ENCODE measurements at regions not wholly inside any gene's neighbourhood (a gene's known extent, or its start where the extent isn't known, plus 50 kb on each side); places are given as distances from the start of the nearest gene placed in this dataset.

DNA sequence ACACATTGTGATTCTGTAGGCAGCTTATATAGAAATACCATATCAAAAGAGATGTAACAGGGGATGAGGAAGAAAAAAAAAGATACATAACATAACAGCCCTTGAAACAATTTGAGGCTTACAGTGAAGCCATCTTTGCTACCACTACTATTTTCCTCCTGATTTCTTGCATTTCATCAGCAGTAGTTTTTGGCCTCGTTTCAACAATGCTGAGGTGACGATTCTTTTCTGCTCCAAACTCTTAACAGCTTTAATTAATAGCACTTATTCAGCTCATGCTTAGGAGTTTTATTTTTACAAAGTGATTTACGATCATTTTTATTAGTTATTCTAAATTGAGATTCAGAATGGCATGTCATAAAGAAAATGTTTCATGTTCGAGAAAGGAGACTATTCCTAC is 163.2 kb downstream of the DCK start:
- DNase-seq (ENCODE audit: low spot score): no peak

- no peak for DNase-seq (ENCODE audit: low spot score)
These were observed 168.9 kb downstream of the DCK start for GRCh38 chr4:71162386-71162785.

GRCh38 chr4:71163317-71163716 is 169.9 kb downstream of the DCK start:
- DNase-seq (ENCODE audit: low spot score): no peak

GRCh38 chr4:71167083-71167482 is 171.7 kb upstream of the SLC4A4 start:
- DNase-seq (ENCODE audit: low spot score): no peak

DNA sequence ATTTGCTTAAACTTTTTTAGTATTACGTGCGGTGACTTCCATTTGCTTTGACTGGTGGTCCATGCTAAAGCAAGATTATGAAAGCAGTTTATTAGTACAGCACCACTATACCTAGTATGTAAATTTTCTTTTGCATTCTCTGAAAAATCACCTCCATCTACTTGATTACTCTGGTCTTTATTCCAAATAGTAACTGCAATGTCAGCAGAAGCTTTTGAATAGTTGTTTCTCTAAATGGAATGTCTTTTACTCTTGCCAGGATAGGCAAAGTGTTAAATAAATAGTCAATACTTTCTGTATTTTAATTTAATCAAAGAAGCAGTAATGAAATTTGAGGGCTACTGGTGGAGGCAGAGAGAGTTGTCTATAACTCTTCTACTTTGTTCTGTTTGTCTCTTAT is 167.2 kb upstream of the SLC4A4 start:
- no peak for DNase-seq (ENCODE audit: low spot score)

- DNase-seq (ENCODE audit: low spot score): no peak
These were observed 157.5 kb upstream of the SLC4A4 start for GRCh38 chr4:71181332-71181731.

GRCh38 chr4:71184195-71184781 is 154.5 kb upstream of the SLC4A4 start:
- DNase-seq (ENCODE audit: low spot score): peak; percentile 76

GRCh38 chr4:71185037-71185436 is 153.8 kb upstream of the SLC4A4 start:
- DNase-seq (ENCODE audit: low spot score): no peak

GRCh38 chr4:71186257-71186565 is 152.6 kb upstream of the SLC4A4 start:
- DNase-seq (ENCODE audit: low spot score): no peak

- peak; percentile 89 for DNase-seq (ENCODE audit: low spot score)
These were observed 152.0 kb upstream of the SLC4A4 start for GRCh38 chr4:71186566-71187403.

DNA sequence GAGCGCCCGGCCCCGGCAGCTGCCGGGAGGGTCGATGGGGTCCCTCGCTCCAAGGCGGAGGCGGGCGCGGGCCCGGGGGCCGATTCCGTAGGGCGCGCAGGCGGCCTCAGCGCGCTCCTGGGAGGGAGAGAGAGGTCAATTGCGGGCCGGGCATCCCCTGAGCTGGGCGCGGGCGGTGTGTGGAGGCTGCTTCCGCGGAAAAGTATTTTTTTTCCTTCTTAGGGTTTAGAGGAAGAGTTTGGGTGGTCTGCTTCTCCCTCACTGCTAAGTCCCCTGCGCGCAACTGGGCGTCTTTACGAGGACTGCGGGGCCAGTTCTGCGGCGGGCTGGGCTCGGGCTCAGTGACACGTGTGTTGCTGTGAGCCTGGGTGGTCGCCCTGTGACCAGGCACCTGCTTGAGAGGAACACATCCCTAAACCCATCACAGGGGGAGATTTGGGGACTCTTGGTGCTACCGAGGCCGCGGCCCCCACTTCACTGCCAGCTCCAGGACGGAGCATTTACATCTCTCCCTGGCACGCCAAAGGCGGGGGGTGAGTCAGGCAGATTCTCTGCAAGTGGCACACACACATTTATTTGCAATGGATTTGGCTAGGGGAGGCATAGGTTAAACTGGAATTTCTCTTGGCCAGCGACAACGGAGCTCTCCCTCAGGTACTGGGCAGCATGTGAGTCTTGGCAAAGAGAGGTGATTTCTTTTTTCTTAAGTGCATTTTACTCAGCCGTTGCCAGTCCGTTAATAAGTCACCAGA is 151.2 kb upstream of the SLC4A4 start:
- no peak for DNase-seq (ENCODE audit: low spot score)

- no peak for DNase-seq (ENCODE audit: low spot score)
These were observed 150.6 kb upstream of the SLC4A4 start for GRCh38 chr4:71188156-71188640.

- no peak for DNase-seq (ENCODE audit: low spot score)
These were observed 149.9 kb upstream of the SLC4A4 start for GRCh38 chr4:71188951-71189350.

GRCh38 chr4:71189471-71189870 is 149.3 kb upstream of the SLC4A4 start:
- no peak for DNase-seq (ENCODE audit: low spot score)

- no peak for DNase-seq (ENCODE audit: low spot score)
These were observed 144.4 kb upstream of the SLC4A4 start for GRCh38 chr4:71194454-71194853.

DNA sequence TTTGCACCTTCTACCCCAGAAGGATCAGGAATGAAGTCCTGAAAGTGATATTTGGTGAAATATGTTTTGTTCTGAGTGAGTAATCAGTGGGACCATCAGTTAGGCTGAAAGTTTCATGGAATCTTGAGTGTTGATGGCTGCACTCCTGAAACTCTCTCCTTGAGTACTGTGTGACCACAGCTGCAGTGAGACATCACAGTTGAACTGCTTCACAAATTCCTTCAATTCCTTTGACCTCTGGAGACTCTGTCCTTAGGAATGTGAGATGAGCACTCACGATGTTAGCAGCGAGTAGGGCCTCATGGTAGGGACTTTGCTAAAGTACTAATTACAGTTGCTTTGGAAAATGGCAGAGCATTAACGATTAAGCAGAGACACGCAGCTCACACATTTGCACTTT is 142.9 kb upstream of the SLC4A4 start:
- DNase-seq (ENCODE audit: low spot score): peak; percentile 40

DNA sequence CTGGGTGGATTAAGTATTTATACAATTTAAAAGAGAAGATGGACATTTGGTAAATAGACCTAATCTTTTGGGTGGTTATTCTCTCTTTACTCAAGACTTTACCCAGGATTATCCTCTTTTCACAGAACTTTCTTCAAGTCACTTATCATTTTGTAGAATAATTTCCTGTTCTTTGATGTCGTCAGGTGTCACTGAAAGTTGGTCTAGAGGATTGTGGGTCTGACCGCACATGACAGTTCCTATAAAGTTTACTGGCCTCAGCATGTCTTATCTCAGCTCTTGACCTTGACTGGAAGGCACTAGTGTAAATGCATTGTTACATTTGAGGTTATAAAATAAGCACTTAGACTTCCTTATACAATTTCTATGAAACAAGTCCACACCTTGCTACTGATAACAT is 139.9 kb upstream of the SLC4A4 start:
- no peak for DNase-seq (ENCODE audit: low spot score)

DNA sequence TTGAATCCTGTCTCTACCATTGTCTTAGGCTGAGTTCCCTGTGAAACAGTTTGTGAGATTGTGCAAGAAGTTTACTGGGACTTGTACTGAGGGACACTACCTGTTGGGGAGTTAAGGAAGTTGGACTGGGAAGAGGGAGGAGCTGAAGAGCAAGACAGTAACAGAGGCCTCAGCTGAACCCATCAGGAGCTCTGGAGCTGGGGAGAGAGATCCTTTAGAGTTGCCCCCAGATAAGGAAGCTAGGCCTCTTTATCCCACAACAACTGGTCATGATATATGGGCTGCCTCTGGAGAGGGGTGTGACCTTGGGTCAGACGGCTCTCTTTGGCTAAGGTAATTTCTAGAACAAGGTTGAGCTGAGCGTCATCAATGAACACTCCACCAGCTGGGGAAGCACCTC is 137.8 kb upstream of the SLC4A4 start:
- no peak for DNase-seq (ENCODE audit: low spot score)

GRCh38 chr4:71201817-71202576 is 136.8 kb upstream of the SLC4A4 start:
- no peak for DNase-seq (ENCODE audit: low spot score)

- DNase-seq (ENCODE audit: low spot score): no peak
These were observed 136.1 kb upstream of the SLC4A4 start for GRCh38 chr4:71202705-71203104.

- DNase-seq (ENCODE audit: low spot score): no peak
These were observed 134.8 kb upstream of the SLC4A4 start for GRCh38 chr4:71204056-71204455.

DNA sequence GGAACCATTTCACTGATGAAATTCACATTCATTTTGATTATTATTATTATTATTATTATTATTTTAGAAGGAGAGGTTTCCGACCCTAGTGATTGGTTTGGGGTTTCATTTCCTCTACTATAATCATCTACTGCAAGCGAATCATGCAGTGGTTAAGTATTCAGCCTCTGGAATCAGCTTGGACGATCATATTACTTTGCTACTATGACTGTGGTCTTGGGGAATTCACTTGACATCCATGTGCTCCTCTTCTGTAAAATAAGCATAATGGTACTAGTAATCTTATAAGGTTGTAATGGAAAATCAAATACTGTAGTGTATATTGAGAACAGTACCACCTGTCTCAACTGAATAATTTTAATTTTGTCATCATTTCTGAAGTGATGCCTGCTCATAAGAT is 132.1 kb upstream of the SLC4A4 start:
- DNase-seq (ENCODE audit: low spot score): no peak
